HEK293 (cell line): ENCODE measurements at regions not wholly inside any gene's neighbourhood (a gene's known extent, or its start where the extent isn't known, plus 50 kb on each side); places are given as distances from the start of the nearest gene placed in this dataset.

ENCODE experiments used
- CTCF ChIA-PET: fragments of 350-600 bp; formaldehyde crosslinking; extraction: SDS; loops from one replicate; lab custom pipeline; 2021; ENCODE audit warnings: antibody characterized with exemption; lab: Yijun Ruan, JAX
- POLR2A ChIA-PET: fragments of 300-600 bp; formaldehyde crosslinking; extraction: SDS; loops from one replicate; lab custom pipeline; 2020; ENCODE audit warnings: antibody characterized with exemption, inconsistent platforms; lab: Yijun Ruan, JAX
- H3K27ac ChIP-seq: fragments of 200-500 bp; sonication (Bioruptor generic); 2 replicates; pipeline ENCODE4 v1.5.1; 2014; ENCODE audit warnings: low read depth, low read length, control low read depth, inconsistent platforms; ENCODE audit errors: extremely low read depth
- H3K36me3 ChIP-seq, 2 experiments: fragments of 200-500 bp in 1 of 2; sonication (Bioruptor generic) in 1 of 2; 1 replicate in 1 of 2; 2 replicates in 1 of 2; pipeline ENCODE4 v1.5.1; 2014 to 2017; ENCODE audit warnings: inconsistent platforms in 2 of 2, low read length in 2 of 2; ENCODE audit not compliant: control insufficient read depth in 2 of 2, insufficient read depth in 1 of 2
- H3K4me1 ChIP-seq: fragments of 200-500 bp; sonication (Bioruptor generic); 2 replicates; pipeline ENCODE4 v1.5.1; 2014; ENCODE audit warnings: mild to moderate bottlenecking, low read length, inconsistent platforms; ENCODE audit not compliant: control insufficient read depth, insufficient read depth
- H3K4me3 ChIP-seq: 2 replicates; pipeline ENCODE4 v1.5.1; 2011; ENCODE audit warnings: low read depth, mild to moderate bottlenecking, control low read depth, low read length, moderate library complexity
- H3K9me3 ChIP-seq: fragments of 200-500 bp; sonication (Bioruptor generic); 2 replicates; pipeline ENCODE4 v1.5.1; 2014; ENCODE audit warnings: low read depth, low read length, inconsistent platforms; ENCODE audit not compliant: control insufficient read depth, insufficient read depth
- INSM2 ChIP-seq: fragments of 450-650 bp; formaldehyde crosslinking; IDR thresholded peaks from 2 replicates; pipeline ENCODE4 v1.5.1; 2016; ENCODE audit warnings: missing biosample characterization, missing genetic modification characterization
- MEIS1 ChIP-seq: sonication (generic); formaldehyde crosslinking; IDR thresholded peaks from 2 replicates; pipeline ENCODE4 v1.8.1; 2022; ENCODE audit warnings: missing genetic modification reagents, mild to moderate bottlenecking, borderline replicate concordance
- PRDM6 ChIP-seq: fragments of 450-650 bp; formaldehyde crosslinking; IDR thresholded peaks from 2 replicates; pipeline ENCODE4 v1.5.1; 2017; ENCODE audit warnings: missing biosample characterization, missing genetic modification characterization
- ZBTB1 ChIP-seq: fragments of 450-650 bp; formaldehyde crosslinking; IDR thresholded peaks from 2 replicates; pipeline ENCODE4 v1.5.1; 2016; ENCODE audit warnings: missing biosample characterization, missing genetic modification characterization
- ZBTB17 ChIP-seq: fragments of 450-650 bp; formaldehyde crosslinking; IDR thresholded peaks from 2 replicates; pipeline ENCODE4 v1.5.1; 2016; ENCODE audit warnings: missing biosample characterization, missing genetic modification characterization
- ZBTB6 ChIP-seq: fragments of 450-650 bp; formaldehyde crosslinking; IDR thresholded peaks from 2 replicates; pipeline ENCODE4 v1.5.1; 2017; ENCODE audit warnings: missing biosample characterization, missing genetic modification characterization
- ZFP37 ChIP-seq: fragments of 450-650 bp; formaldehyde crosslinking; IDR thresholded peaks from 2 replicates; pipeline ENCODE4 v1.5.1; 2016; ENCODE audit warnings: missing biosample characterization, missing genetic modification characterization
- ZNF114 ChIP-seq: fragments of 450-650 bp; formaldehyde crosslinking; IDR thresholded peaks from 2 replicates; pipeline ENCODE4 v1.5.0; 2017; ENCODE audit warnings: missing biosample characterization, missing genetic modification characterization
- ZNF169 ChIP-seq: fragments of 450-650 bp; formaldehyde crosslinking; IDR thresholded peaks from 2 replicates; pipeline ENCODE4 v1.5.1; 2016; ENCODE audit warnings: missing biosample characterization, missing genetic modification characterization
- ZNF223 ChIP-seq: fragments of 450-650 bp; formaldehyde crosslinking; IDR thresholded peaks from 2 replicates; pipeline ENCODE4 v1.5.1; 2016; ENCODE audit warnings: missing biosample characterization, missing genetic modification characterization
- ZNF239 ChIP-seq: fragments of 450-650 bp; formaldehyde crosslinking; IDR thresholded peaks from 2 replicates; pipeline ENCODE4 v1.5.1; 2016; ENCODE audit warnings: missing biosample characterization, missing genetic modification characterization
- ZNF280C ChIP-seq: fragments of 450-650 bp; formaldehyde crosslinking; IDR thresholded peaks from 2 replicates; pipeline ENCODE4 v1.5.1; 2016; ENCODE audit warnings: missing biosample characterization, missing genetic modification characterization
- ZNF280D ChIP-seq: fragments of 450-650 bp; formaldehyde crosslinking; IDR thresholded peaks from 2 replicates; pipeline ENCODE4 v1.5.1; 2016; ENCODE audit warnings: missing biosample characterization, missing genetic modification characterization
- ZNF350 ChIP-seq: fragments of 450-650 bp; formaldehyde crosslinking; IDR thresholded peaks from 2 replicates; pipeline ENCODE4 v1.5.0; 2017; ENCODE audit warnings: missing biosample characterization, mild to moderate bottlenecking, missing genetic modification characterization
- ZNF362 ChIP-seq: fragments of 450-650 bp; formaldehyde crosslinking; IDR thresholded peaks from 2 replicates; pipeline ENCODE4 v1.5.1; 2016; ENCODE audit warnings: missing biosample characterization, missing genetic modification characterization
- ZNF391 ChIP-seq: fragments of 450-650 bp; formaldehyde crosslinking; IDR thresholded peaks from 2 replicates; pipeline ENCODE4 v1.5.1; 2016; ENCODE audit warnings: low read depth, missing biosample characterization, missing genetic modification characterization, borderline replicate concordance
- ZNF501 ChIP-seq: fragments of 450-650 bp; formaldehyde crosslinking; IDR thresholded peaks from 2 replicates; pipeline ENCODE4 v1.5.1; 2016; ENCODE audit warnings: missing biosample characterization, missing genetic modification characterization
- ZNF548 ChIP-seq: fragments of 450-650 bp; formaldehyde crosslinking; IDR thresholded peaks from 2 replicates; pipeline ENCODE4 v1.5.1; 2016; ENCODE audit warnings: missing biosample characterization, missing genetic modification characterization
- ZNF558 ChIP-seq: fragments of 450-650 bp; formaldehyde crosslinking; IDR thresholded peaks from 2 replicates; pipeline ENCODE4 v1.5.1; 2016; ENCODE audit warnings: missing biosample characterization, missing genetic modification characterization
- ZNF624 ChIP-seq: fragments of 450-650 bp; formaldehyde crosslinking; IDR thresholded peaks from 2 replicates; pipeline ENCODE4 v1.5.1; 2017; ENCODE audit warnings: missing biosample characterization, missing genetic modification characterization
- ZNF626 ChIP-seq: fragments of 450-650 bp; sonication (Bioruptor Pico); formaldehyde crosslinking; IDR thresholded peaks from 2 replicates; pipeline ENCODE4 v1.5.1; 2018; ENCODE audit warnings: missing biosample characterization, missing genetic modification characterization, inconsistent platforms
- ZNF707 ChIP-seq: fragments of 450-650 bp; formaldehyde crosslinking; IDR thresholded peaks from 2 replicates; pipeline ENCODE4 v1.5.1; 2016; ENCODE audit warnings: missing biosample characterization, missing genetic modification characterization
- ZNF837 ChIP-seq: fragments of 450-650 bp; formaldehyde crosslinking; IDR thresholded peaks from 2 replicates; pipeline ENCODE4 v1.5.1; 2016; ENCODE audit warnings: missing biosample characterization, missing genetic modification characterization

GRCh38 chr10:56856569-56856968, 495.5 kb upstream of the ZWINT start (continued):
- TF ChIP-seq ZBTB6 (tag by site-specific recombination) (no peak), ZNF223 (no peak)
- TF ChIP-seq, all 188 proteins: peak for 0

GRCh38 chr10:56844978-56845529, 484.0 kb upstream of the ZWINT start:
- Histone ChIP-seq H3K27ac (no peak overlapping the region), H3K9me3 (no peaks in the 10 kb centered on the region), H3K36me3 (no peaks in the 10 kb centered on the region), H3K4me1 (no peaks in the 10 kb centered on the region), H3K4me3 (no peak overlapping the region)
- POLR2A ChIA-PET = no interaction called here
- CTCF ChIA-PET = no interaction called here
- TF ChIP-seq ZNF391 (tag by site-specific recombination) = no peak
- no peak for TF ChIP-seq ZNF548
- TF ChIP-seq ZNF114 = no peak
- TF ChIP-seq ZNF280C (tag by site-specific recombination) = no peak
- no peak for TF ChIP-seq ZNF837
- no peak for TF ChIP-seq ZNF362 (tag by site-specific recombination)
- TF ChIP-seq MEIS1 (CRISPR knock-in tag) = no peak
- TF ChIP-seq ZNF239 (tag by site-specific recombination) = no peak
- no peak for TF ChIP-seq ZNF169 (tag by site-specific recombination)
- no peak for TF ChIP-seq ZBTB17 (tag by site-specific recombination)
- TF ChIP-seq ZFP37 (tag by site-specific recombination) = no peak
- TF ChIP-seq ZNF707 (tag by site-specific recombination) = no peak
- TF ChIP-seq ZNF350 (tag by site-specific recombination) = no peak

GRCh38 chr10:56836659-56837058, 475.6 kb upstream of the ZWINT start:
- POLR2A ChIA-PET = no interaction called here
- CTCF ChIA-PET = no interaction called here
- H3K36me3 ChIP-seq = no peaks in the 10 kb centered on the region
- TF ChIP-seq INSM2 (tag by site-specific recombination) (no peak), ZNF501 (tag by site-specific recombination) (no peak), ZNF169 (tag by site-specific recombination) (no peak), PRDM6 (tag by site-specific recombination) (no peak), ZNF280D (tag by site-specific recombination) (no peak), ZNF624 (no peak), ZNF626 (tag by site-specific recombination) (no peak), ZBTB1 (no peak), ZNF558 (tag by site-specific recombination) (no peak)

More at GRCh38 chr10:56836659-56837058, 475.6 kb upstream of the ZWINT start:
- Histone ChIP-seq H3K4me3 (no peak overlapping the region), H3K9me3 (no peaks in the 10 kb centered on the region), H3K4me1 (no peaks in the 10 kb centered on the region), H3K27ac (no peak overlapping the region)
